ENCODE measurements at regions not wholly inside any gene's neighbourhood (a gene's known extent, or its start where the extent isn't known, plus 50 kb on each side); places are given as distances from the start of the nearest gene placed in this dataset.

DNA sequence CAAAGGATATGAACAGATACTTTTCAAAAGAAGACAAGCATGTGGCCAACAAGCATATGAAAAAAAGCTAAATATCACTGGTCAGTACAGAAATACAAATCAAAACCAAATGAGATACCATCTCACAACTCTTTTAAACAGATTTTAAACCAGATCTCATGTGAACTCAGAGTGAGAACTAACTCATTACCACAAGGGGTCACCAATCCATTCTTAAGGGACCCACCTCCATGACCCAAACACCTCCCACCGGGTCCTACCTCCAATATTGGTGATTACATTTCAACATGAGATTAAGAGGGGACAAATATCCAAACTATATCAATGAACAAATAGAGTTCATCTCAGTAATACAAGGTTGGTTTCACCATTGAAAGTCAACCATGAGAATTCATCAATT is 319.8 kb upstream of the GULP1 start:
- no peak overlapping the region for H3K14ac ChIP-seq (replicated peaks; ENCODE audit: low read depth, low read length)
- no peak overlapping the region for H2BK20ac ChIP-seq (ENCODE audit: low read depth, low read length)
- H3K79me1 ChIP-seq (ENCODE audit: low read depth in 1 of 2, low read length in 2 of 2), result no peaks in the 10 kb centered on the region
- dilution Hi-C loops (cut with HindIII; ENCODE audit: low sequenced_read_pairs, unreplicated experiment) (no loop called here), intact Hi-C loops (cut with micrococcal nuclease) (no loop called here), in situ Hi-C loops (cut with MboI; ENCODE audit: low sequenced_read_pairs) (no loop called here)
- H3K27ac ChIP-seq (ENCODE audit: insufficient read depth, low read length), result no peak overlapping the region
- no peak overlapping the region for H3K9ac ChIP-seq (ENCODE audit: low read depth, low read length)
- TF ChIP-seq CHD1 (IDR thresholded peaks at IDR 0.05; ENCODE audit: low read depth, low read length), result no peak
- TF ChIP-seq, protein P1, sequence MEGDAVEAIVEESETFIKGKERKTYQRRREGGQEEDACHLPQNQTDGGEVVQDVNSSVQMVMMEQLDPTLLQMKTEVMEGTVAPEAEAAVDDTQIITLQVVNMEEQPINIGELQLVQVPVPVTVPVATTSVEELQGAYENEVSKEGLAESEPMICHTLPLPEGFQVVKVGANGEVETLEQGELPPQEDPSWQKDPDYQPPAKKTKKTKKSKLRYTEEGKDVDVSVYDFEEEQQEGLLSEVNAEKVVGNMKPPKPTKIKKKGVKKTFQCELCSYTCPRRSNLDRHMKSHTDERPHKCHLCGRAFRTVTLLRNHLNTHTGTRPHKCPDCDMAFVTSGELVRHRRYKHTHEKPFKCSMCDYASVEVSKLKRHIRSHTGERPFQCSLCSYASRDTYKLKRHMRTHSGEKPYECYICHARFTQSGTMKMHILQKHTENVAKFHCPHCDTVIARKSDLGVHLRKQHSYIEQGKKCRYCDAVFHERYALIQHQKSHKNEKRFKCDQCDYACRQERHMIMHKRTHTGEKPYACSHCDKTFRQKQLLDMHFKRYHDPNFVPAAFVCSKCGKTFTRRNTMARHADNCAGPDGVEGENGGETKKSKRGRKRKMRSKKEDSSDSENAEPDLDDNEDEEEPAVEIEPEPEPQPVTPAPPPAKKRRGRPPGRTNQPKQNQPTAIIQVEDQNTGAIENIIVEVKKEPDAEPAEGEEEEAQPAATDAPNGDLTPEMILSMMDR (conservative IDR thresholded peaks at IDR 0.05; ENCODE audit: low read depth, low read length), result no peak
- no peak for TF ChIP-seq BHLHE40 (IDR thresholded peaks at IDR 0.05; ENCODE audit: low read depth, low read length)
- no peak for TF ChIP-seq RFX5 (IDR thresholded peaks at IDR 0.05; ENCODE audit: low read depth, low read length)
- no peak for TF ChIP-seq SMC3 (IDR thresholded peaks at IDR 0.05; ENCODE audit: low read depth, low read length)
- TF ChIP-seq RCOR1 (IDR thresholded peaks at IDR 0.05; ENCODE audit: insufficient replicate concordance, low read length), result no peak
- TF ChIP-seq, protein P2, sequence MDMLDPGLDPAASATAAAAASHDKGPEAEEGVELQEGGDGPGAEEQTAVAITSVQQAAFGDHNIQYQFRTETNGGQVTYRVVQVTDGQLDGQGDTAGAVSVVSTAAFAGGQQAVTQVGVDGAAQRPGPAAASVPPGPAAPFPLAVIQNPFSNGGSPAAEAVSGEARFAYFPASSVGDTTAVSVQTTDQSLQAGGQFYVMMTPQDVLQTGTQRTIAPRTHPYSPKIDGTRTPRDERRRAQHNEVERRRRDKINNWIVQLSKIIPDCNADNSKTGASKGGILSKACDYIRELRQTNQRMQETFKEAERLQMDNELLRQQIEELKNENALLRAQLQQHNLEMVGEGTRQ (IDR thresholded peaks at IDR 0.05; ENCODE audit: low read depth, low read length), result no peak
- no peak for TF ChIP-seq MXI1 (IDR thresholded peaks at IDR 0.05; ENCODE audit: borderline replicate concordance, low read depth, low read length)
- TF ChIP-seq FOS (IDR thresholded peaks at IDR 0.05; ENCODE audit: low read depth, low read length), result no peak
- TF ChIP-seq NFE2L2 (IDR thresholded peaks at IDR 0.05; ENCODE audit: low read depth, low read length), result no peak
- TF ChIP-seq POLR2A (IDR thresholded peaks at IDR 0.05; ENCODE audit: low read depth, low read length), result no peak
- TF ChIP-seq MAFK (IDR thresholded peaks at IDR 0.05; ENCODE audit: low read depth, low read length), result no peak
- no peak for TF ChIP-seq CEBPB (IDR thresholded peaks at IDR 0.05; ENCODE audit: low read depth, low read length)
- no peak for TF ChIP-seq MAZ (IDR thresholded peaks at IDR 0.05; ENCODE audit: borderline replicate concordance, low read depth, low read length)
- H2BK15ac ChIP-seq (ENCODE audit: low read depth, low read length), result no peak overlapping the region
- no peak overlapping the region for H3K4ac ChIP-seq (ENCODE audit: low read depth, low read length)
- H3K18ac ChIP-seq (ENCODE audit: low read depth, low read length), result no peak overlapping the region
- H2BK5ac ChIP-seq (ENCODE audit: low read depth, low read length, poor library complexity, severe bottlenecking), result no peak overlapping the region
- WGBS, 2 experiments (ENCODE audit: extremely low coverage in 2 of 2, insufficient read length in 1 of 2), result no CpG with 5 or more reads among the region's 1 CpG
- H3K27me3 ChIP-seq (ENCODE audit: control insufficient read depth, insufficient read depth, low read length), result no peaks in the 10 kb centered on the region
- no peaks in the 10 kb centered on the region for H3K36me3 ChIP-seq (ENCODE audit: control insufficient read depth, insufficient read depth, low read length)
- H3K56ac ChIP-seq (ENCODE audit: extremely low read depth, insufficient read depth, low read length), result no peak overlapping the region
- no peak overlapping the region for H3K23ac ChIP-seq (ENCODE audit: low read depth, low read length)
- no peaks in the 10 kb centered on the region for H4K20me1 ChIP-seq (ENCODE audit: insufficient read depth, low read length)
- H2AFZ ChIP-seq (replicated peaks; ENCODE audit: low read length, poor library complexity), result no peak overlapping the region
- H2AK5ac ChIP-seq (ENCODE audit: low read depth, low read length), result no peak overlapping the region
- H4K91ac ChIP-seq (ENCODE audit: insufficient read depth, low read depth, low read length), result no peak overlapping the region
- no peaks in the 10 kb centered on the region for H3K9me1 ChIP-seq (ENCODE audit: insufficient read depth, low read length)
- no TSS peak for BruUV-seq (replicated peaks)
- ATAC-seq (ENCODE audit: low read depth) (no peak), DNase-seq (no peak)
- H4K8ac ChIP-seq (ENCODE audit: low read depth in 2 of 2, low read length in 2 of 2), result no peak overlapping the region
- ChIA-PET POLR2A (ENCODE audit: unreplicated experiment) (interaction anchor here (0.6 kb wide), 1 partner anchor 104 kb away, joined by 3 read pairs; no protein-coding TSS in a partner anchor), CTCF (no interaction called here)
- H3K4me2 ChIP-seq (ENCODE audit: low read depth, low read length), result no peak overlapping the region
- no peak overlapping the region for H2AK9ac ChIP-seq (replicated peaks; ENCODE audit: low read depth, low read length, poor library complexity)
- H3K4me1 ChIP-seq (ENCODE audit: control insufficient read depth, insufficient read depth, low read length), result no peaks in the 10 kb centered on the region
- no peak overlapping the region for H3K4me3 ChIP-seq (ENCODE audit: insufficient read depth, low read depth, low read length)
- no peak overlapping the region for H2BK120ac ChIP-seq (ENCODE audit: low read depth, low read length)
- no peak overlapping the region for H4K5ac ChIP-seq (ENCODE audit: low read depth, low read length)
- no peaks in the 10 kb centered on the region; the same call in 1 of the 2 replicates for H3K9me3 ChIP-seq (ENCODE audit: control insufficient read depth, insufficient read depth, low read length)
